ENCODE measurements at regions not wholly inside any gene's neighbourhood (a gene's known extent, or its start where the extent isn't known, plus 50 kb on each side); places are given as distances from the start of the nearest gene placed in this dataset.

DNA sequence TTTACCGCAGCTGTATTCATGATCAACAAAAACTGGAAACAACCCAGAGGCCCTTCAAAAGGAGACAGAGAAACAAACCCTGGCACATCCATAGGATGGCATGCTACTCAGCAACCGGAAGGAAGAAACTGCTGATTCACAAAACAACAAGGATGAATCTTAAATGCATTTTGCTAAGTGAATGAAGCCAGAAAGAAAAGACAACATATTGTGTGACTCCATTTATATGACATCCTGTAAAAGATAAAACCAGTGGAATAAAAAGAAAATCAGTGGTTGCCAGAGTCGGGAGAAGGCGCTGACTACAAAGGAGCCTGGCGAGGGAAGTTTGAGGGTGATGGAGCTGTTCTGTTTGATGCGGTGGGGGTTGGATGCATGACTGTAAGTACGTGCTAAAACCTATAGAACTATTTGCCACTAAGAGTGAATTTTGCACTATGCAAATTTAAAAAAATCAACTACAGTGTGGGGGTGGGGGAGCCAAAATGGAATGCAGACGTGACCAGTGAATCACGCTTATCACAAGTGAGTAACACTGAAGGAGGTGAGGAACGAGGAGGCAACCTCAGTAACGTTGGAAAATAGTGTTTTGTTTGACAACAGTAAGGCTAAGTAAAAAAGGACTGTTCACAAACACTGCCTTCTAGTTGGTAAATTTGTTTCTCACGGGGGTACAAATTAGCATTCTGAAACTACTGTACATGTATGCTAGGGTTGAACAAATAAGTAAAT, 108.9 kb downstream of the INHBB start:
- TF ChIP-seq, protein P1, sequence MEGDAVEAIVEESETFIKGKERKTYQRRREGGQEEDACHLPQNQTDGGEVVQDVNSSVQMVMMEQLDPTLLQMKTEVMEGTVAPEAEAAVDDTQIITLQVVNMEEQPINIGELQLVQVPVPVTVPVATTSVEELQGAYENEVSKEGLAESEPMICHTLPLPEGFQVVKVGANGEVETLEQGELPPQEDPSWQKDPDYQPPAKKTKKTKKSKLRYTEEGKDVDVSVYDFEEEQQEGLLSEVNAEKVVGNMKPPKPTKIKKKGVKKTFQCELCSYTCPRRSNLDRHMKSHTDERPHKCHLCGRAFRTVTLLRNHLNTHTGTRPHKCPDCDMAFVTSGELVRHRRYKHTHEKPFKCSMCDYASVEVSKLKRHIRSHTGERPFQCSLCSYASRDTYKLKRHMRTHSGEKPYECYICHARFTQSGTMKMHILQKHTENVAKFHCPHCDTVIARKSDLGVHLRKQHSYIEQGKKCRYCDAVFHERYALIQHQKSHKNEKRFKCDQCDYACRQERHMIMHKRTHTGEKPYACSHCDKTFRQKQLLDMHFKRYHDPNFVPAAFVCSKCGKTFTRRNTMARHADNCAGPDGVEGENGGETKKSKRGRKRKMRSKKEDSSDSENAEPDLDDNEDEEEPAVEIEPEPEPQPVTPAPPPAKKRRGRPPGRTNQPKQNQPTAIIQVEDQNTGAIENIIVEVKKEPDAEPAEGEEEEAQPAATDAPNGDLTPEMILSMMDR (tag by site-specific recombination; IDR thresholded peaks at IDR 0.05) = no peak
- TF ChIP-seq, protein P2, sequence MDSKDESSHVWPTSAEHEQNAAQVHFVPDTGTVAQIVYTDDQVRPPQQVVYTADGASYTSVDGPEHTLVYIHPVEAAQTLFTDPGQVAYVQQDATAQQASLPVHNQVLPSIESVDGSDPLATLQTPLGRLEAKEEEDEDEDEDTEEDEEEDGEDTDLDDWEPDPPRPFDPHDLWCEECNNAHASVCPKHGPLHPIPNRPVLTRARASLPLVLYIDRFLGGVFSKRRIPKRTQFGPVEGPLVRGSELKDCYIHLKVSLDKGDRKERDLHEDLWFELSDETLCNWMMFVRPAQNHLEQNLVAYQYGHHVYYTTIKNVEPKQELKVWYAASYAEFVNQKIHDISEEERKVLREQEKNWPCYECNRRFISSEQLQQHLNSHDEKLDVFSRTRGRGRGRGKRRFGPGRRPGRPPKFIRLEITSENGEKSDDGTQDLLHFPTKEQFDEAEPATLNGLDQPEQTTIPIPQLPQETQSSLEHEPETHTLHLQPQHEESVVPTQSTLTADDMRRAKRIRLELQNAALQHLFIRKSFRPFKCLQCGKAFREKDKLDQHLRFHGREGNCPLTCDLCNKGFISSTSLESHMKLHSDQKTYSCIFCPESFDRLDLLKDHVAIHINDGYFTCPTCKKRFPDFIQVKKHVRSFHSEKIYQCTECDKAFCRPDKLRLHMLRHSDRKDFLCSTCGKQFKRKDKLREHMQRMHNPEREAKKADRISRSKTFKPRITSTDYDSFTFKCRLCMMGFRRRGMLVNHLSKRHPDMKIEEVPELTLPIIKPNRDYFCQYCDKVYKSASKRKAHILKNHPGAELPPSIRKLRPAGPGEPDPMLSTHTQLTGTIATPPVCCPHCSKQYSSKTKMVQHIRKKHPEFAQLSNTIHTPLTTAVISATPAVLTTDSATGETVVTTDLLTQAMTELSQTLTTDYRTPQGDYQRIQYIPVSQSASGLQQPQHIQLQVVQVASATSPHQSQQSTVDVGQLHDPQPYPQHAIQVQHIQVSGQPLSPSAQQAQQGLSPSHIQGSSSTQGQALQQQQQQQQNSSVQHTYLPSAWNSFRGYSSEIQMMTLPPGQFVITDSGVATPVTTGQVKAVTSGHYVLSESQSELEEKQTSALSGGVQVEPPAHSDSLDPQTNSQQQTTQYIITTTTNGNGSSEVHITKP (tag by site-specific recombination; IDR thresholded peaks at IDR 0.05) = no peak
- no peak for TF ChIP-seq ZNF843 (tag by site-specific recombination; IDR thresholded peaks at IDR 0.05)
- no peak for TF ChIP-seq ZBTB20 (tag by site-specific recombination; IDR thresholded peaks at IDR 0.05)
- no peak for TF ChIP-seq ZNF211 (tag by site-specific recombination; IDR thresholded peaks at IDR 0.05; ENCODE audit: low read depth)
- TF ChIP-seq ZNF830 (tag by site-specific recombination; IDR thresholded peaks at IDR 0.05; ENCODE audit: low read depth) = no peak
- TF ChIP-seq SETDB1 (IDR thresholded peaks at IDR 0.05; ENCODE audit: insufficient read length, low read length) = no peak
- TF ChIP-seq, protein P3, sequence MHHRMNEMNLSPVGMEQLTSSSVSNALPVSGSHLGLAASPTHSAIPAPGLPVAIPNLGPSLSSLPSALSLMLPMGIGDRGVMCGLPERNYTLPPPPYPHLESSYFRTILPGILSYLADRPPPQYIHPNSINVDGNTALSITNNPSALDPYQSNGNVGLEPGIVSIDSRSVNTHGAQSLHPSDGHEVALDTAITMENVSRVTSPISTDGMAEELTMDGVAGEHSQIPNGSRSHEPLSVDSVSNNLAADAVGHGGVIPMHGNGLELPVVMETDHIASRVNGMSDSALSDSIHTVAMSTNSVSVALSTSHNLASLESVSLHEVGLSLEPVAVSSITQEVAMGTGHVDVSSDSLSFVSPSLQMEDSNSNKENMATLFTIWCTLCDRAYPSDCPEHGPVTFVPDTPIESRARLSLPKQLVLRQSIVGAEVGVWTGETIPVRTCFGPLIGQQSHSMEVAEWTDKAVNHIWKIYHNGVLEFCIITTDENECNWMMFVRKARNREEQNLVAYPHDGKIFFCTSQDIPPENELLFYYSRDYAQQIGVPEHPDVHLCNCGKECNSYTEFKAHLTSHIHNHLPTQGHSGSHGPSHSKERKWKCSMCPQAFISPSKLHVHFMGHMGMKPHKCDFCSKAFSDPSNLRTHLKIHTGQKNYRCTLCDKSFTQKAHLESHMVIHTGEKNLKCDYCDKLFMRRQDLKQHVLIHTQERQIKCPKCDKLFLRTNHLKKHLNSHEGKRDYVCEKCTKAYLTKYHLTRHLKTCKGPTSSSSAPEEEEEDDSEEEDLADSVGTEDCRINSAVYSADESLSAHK (tag by site-specific recombination; IDR thresholded peaks at IDR 0.05) = no peak
- no peak for TF ChIP-seq KLF9 (tag by site-specific recombination; IDR thresholded peaks at IDR 0.05; ENCODE audit: low read depth)
- TF ChIP-seq ZNF114 (tag by site-specific recombination; IDR thresholded peaks at IDR 0.05) = no peak
- no peak for TF ChIP-seq ZNF274 (IDR thresholded peaks at IDR 0.05; ENCODE audit: low read length)
- no peak for TF ChIP-seq ZNF274 (tag by site-specific recombination; IDR thresholded peaks at IDR 0.05; ENCODE audit: borderline replicate concordance)
- TF ChIP-seq ZBTB8A (tag by site-specific recombination; IDR thresholded peaks at IDR 0.05) = no peak
- TF ChIP-seq ZBTB17 (tag by site-specific recombination; IDR thresholded peaks at IDR 0.05) = no peak
